Heart left ventricle (tissue), 13 donors: ENCODE measurements at regions not wholly inside any gene's neighbourhood (a gene's known extent, or its start where the extent isn't known, plus 50 kb on each side); places are given as distances from the start of the nearest gene placed in this dataset.

ENCODE experiments used
- POLR2A ChIP-seq, 2 donors: fragments of 450-650 bp; IDR thresholded peaks; one replicate each; pipeline ENCODE4 v1.6.1; 2017; ENCODE audit warnings: antibody characterized with exemption in 2 of 2, mild to moderate bottlenecking in 2 of 2, moderate library complexity in 2 of 2
- TF ChIP-seq, protein P1 (sequence below), 12 donors: fragments of 200-600 bp; sonication (generic) in 4 of 12; IDR thresholded peaks; one replicate each; pipeline versions ENCODE4 v1.5.0 to v1.8.0; 2018 to 2022; ENCODE audit warnings: antibody characterized with exemption in 12 of 12, mild to moderate bottlenecking in 5 of 12
- donor health status: ischemic (EF 13 %, LVEDD 7.1; RV severe dilation, severe dysfunction).
- donor health status: DM: no; HTN: yes; CAD: no.
- donor health status: DM: no; HTN: no; CAD: no.
- donor health status: ischemic (EF 25% LVEDD 6.9; RV normal size, moderate dysfunction).
- donor health status: ischemic (EF 25% LVEDD 5.7; RV mildly dilated, moderate dysfunction).
- donor health status: ischemic (EF 35%, LVEDD 5.7; RV mildly dilated, moderate dysfunction).
- donor health status: nonischemic (EF 11% LVEDD 7.7; RV severe dilation, severe dysfunction).
- donor health status: DM: yes; HTN: yes; CAD: no.
- donor health status: PGD.
- donor health status: ischemic (EF 29% LVEDD 5.4; RV normal size, mild dysfunction).
- donor health status: nonischemic (EF 23%, LVEDD 6.1; RV moderate dilation, normal function).

DNA sequence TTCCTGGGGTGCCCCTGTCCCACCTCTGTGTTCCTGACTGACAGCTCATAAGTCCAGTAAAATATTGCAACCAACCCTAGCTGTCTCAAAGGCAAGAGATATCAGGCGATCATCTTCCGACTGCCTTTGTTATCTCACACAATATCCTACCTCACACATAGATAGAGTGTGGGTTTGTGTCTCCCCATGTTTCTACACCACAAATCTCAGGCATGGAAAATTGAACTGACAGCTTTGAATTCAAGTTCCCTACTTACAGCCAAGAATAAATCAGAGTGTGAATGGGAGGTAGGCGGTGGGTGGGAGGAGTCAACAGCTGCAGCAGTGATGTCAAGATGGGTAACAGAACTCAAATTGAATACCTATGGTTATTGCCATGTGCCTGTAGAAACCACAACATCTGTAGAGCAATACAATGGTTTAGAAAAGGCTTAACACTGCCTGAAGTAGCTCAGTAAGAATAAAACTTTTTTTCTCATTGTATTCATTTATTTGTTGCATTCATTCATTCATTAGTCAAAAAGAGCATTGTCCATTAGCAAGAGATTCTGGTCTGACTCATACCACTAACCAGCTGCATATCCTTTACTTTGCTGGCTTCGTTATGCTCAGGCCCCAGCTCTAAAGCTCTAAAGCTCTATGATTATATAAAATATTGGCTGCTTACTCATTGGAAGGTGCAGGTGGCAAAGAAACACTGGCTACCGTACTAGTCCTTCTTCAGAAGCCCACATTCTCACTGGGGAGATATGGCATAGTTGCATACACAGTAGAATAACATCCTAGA lies 108.2 kb upstream of the DMAC1 start:
- no peak for TF ChIP-seq POLR2A (IDR thresholded peaks at IDR 0.05)
- TF ChIP-seq, protein P1, sequence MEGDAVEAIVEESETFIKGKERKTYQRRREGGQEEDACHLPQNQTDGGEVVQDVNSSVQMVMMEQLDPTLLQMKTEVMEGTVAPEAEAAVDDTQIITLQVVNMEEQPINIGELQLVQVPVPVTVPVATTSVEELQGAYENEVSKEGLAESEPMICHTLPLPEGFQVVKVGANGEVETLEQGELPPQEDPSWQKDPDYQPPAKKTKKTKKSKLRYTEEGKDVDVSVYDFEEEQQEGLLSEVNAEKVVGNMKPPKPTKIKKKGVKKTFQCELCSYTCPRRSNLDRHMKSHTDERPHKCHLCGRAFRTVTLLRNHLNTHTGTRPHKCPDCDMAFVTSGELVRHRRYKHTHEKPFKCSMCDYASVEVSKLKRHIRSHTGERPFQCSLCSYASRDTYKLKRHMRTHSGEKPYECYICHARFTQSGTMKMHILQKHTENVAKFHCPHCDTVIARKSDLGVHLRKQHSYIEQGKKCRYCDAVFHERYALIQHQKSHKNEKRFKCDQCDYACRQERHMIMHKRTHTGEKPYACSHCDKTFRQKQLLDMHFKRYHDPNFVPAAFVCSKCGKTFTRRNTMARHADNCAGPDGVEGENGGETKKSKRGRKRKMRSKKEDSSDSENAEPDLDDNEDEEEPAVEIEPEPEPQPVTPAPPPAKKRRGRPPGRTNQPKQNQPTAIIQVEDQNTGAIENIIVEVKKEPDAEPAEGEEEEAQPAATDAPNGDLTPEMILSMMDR (IDR thresholded peaks at IDR 0.05), result no peak
